HG03280 (cell line): ENCODE measurements at regions not wholly inside any gene's neighbourhood (a gene's known extent, or its start where the extent isn't known, plus 50 kb on each side); places are given as distances from the start of the nearest gene placed in this dataset.
"Not testable (repeated sequence)": the region's sequence is repeated elsewhere in the genome, so short reads cannot be mapped to it uniquely, and the experiment has no call there.

Experiments used
- ATAC-seq: cut with Tn5 transposase; IDR thresholded peaks from one replicate; pipeline ENCODE4 v1.9.1; 2021; ENCODE audit warnings: mild to moderate bottlenecking, moderate library complexity; ENCODE audit not compliant: unreplicated experiment

DNA sequence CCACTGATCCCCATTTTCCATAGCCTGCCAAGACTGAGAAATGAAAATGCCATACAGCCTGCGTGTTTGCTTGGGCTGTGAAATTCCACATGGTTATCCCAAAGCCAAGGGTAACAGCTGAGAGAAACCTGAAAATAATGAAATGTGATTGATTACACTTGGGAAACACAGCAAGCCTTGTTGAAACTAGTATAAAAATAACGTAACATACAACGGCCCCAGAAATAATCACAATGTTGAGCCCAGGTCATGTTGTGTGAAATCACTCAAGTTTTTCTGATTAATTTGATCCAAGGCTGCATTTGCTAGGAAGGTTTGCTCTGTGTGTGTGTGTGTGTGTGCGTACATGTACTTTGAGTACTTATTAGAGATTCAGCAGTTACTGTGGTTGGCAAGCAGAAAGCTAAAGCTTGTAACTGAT is 269.0 kb downstream of the OXSM start:
- no peak for ATAC-seq

DNA sequence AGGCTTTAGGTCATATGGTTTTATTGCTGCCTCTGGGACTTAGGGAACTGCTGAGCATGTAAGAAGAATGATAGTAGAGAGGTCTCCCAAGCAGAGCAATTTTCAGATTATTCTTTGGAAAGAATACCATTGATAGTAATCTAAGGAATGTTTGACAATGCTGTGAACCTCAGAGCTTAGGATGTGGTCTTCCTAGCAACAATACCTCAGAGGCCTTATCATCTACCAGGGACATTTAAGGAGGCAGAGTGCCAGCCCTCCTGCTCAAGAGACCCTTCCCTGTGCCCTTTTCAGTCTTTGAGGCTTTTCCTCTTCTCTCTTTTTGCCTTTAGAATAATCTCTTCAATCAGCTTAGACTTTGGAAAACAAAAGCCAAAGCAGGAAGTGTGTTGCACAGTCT is 272.1 kb downstream of the OXSM start:
- no peak for ATAC-seq

DNA sequence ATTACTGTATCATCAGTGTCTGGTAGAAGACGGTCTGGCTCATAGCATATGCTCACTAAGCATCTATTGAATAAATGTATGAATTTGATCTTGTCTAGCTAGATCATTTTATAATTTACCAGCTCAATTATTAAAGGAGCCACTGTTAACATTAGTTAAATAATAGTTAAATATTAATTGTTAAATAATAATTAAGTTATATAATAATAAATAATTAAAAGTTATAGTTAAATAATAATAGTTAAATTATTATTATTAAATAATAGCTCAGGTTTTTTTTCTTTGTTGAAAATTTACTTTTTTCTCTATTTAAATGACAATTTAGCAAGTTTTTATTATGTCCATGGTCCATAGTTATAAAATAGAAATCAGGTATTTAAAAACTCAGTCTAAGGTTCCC is 274.4 kb downstream of the OXSM start:
- ATAC-seq, result no peak

DNA sequence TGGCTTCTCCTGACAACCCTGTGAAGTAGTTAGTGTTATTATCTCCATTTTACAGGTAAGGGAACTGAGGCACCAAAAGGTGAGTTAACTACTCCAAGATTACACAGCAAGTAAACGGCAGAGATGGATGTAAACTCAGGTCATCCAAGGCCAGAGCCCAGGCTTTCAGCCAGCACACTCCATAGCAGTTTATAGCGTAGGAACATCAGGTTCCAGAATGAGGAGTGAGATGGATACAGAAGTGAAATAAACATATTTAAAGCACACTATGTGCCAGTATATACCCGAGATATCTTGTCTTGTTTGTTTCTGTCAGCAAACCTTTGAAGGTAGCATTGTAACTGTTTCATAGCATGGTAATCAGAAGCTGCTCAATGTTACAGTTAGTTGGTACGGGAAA is 279.0 kb downstream of the OXSM start:
- ATAC-seq, result no peak

DNA sequence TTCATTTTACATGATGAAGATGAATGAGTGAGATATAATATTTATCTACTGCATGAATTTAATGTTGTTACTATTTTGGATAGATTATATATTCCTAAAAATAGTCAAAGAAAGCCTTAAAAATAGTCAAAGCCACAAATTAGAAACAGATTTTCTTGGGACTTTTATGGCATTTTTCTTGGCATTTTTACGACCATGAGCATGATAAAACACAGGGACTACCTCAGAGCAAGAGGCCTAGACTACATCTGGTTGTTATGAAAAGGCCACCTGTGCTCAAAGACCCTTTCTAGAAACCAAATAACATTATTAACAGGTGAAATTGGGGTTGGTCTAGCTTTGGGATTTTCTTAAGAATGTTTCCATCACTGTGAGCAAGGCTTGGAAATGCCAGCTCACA is 281.0 kb downstream of the OXSM start:
- ATAC-seq, result no peak

DNA sequence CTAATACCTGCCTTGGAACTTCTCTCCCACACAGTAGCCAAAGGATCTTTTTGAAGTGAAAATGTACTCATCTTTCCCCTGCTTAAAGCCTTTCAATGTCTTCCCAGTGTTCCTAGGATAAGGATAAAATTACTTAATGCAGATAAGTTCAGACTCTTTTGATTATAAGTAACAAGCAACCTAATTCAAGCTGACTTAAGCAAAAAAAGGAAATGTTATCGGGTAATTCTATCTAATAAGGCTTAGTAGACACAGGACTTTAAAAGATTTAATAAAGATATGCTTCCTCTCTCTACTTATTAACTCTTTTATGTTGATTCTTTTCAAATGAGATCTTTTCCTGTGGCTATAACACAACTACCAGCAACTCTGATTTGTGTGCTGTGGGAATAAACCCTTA is 284.2 kb downstream of the OXSM start:
- ATAC-seq, result no peak

DNA sequence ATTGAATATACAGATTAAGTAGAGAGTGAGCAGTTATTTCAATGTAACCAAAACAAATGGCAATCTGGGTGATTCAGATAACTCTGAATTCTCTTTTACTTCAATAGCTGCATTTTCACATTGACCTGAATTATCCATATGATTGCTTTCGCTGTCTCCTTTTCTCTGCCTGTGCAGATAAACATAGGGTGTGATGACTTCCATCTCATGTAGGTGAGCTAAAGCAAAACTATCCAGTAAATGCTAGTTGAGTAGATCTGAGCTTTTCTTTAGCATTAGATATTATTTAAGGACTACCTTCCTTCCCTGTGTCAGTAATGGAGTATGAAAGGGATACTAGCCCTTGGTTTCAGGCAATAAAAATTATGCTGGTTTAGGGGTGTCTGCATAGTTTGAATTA is 288.6 kb downstream of the OXSM start:
- ATAC-seq, result no peak

DNA sequence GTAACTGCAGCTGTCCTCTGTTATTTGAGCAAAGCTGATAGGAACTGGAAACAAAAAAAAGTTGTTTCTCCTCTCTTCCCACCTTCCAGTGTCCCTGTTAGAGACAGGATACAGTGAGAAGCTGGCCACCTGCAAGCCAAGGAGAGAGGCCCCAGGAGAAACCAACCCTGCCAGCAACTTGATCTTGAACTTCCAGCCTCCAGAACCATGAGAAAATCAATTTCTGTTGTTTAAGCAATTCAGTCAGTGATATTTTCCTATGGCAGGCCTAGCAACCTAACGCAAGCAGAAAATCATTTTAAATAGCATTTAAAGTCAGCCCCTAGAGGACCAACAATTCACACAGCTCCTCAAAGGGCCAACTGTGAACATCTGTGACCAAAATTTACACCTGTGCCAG is 291.3 kb downstream of the OXSM start:
- ATAC-seq, result no peak

DNA sequence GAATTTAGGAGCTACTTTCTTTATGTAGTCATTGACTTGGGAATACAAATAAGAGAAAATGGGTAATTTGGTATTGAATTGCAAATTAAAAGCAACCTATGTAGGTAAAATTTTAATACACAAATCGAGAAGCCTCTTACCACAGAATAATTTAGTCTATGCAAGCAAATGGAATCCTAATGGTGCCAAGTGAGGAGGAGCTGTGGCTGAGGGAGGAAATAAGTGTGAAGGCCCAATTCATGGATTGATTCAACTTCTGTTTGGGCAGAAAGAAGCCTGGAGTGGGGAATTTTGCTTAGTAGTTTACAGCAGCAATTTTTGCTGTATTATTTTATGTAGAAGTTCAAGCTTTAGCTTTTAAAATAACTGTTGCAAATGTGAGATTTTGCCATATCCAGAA is 291.9 kb downstream of the OXSM start:
- ATAC-seq, result no peak

DNA sequence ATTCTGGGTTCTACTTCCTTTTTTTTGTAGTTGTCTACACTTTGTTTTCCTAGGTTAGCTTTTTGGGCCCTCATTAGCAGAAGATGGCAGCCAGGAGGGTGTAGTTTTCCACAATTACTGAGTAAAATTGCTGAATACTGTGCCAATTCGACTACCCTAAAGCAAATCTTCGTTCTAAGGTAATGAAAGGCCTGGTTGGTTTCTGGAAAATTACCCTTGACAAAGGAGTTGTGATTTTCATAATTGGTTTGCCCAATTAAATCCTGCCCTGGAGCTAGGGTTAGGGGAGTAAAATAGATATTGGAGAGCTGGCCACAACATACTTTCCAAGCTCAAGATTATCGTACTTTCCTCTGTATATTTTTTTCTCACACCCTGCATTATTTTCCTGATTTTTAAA is 293.0 kb downstream of the OXSM start:
- no peak for ATAC-seq

DNA sequence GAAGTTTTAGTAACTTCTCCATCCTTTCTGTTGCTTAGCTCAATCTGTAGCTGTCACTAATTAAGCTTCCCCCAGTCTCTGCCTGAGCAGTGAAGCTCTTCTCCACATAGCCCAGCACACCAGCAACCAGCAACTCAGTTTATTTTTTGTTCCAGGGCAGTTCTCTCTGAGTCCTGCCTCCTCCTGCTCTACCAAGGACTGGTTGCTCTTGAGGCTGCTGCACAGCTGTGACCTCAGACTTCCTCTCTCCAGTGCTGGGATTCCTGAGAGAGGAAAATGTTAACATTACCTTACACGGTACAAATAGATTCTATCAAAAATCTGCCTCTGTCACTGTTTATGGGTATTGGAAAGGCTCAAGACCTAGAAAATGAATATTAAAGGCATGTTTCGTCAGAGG is 294.7 kb downstream of the OXSM start:
- no peak for ATAC-seq

DNA sequence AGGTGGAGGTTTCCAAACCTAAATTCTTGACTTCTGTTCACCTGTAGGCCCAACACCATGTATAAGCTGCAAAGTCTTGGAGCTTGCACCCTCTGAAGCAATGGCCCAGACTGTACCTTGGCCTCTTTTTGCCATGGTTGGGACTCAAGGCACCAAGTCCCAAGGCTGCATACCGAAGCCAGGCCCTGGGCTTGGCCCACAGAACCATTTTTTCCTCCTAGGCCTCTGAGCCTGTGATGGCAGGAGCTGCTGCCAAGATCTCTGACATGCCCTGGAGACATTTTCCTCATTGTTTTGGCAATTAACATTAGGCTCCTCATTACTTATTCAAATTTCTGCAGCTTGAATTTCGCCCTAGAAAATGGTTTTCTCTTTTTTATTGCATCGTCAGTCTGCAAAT is 297.9 kb downstream of the OXSM start:
- no peak for ATAC-seq

DNA sequence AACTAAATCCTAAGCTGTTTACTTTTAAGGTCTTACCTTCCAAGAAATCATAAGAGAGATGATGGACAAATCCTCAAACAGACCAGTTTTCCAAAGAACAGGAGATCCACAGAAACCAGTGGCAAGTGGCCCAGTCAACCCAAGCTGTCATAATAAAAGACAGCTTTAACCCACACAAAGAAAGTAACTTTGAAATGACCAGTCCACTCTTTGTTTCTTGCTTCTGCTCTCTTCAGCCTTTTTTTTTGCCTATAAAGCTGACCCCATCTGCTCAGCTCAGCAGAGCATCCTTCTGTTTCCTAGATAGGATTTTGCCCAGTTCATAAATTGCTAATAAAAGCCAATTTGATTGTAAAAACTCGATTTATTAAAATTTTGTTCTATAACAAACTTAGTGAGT is 299.4 kb downstream of the OXSM start:
- no peak for ATAC-seq

DNA sequence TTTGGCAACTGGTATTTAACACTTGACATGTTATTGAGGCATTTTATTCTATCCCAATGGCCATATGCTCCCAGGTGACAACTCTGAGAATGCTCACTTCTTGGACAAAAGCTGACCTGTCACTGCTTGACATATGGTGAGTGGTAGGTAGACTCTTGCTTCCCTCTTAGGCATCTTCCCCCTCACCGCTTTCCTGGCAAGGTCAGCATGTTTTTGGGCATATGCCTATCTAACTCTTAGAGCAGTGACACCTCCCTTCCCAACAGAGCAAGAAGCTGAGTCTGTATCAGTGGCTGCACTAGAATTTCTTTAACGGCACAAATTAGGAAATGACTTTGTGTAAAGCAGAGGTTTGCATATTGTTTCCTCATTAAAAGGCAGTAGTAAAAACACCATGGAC is 300.7 kb downstream of the OXSM start:
- ATAC-seq, result no peak

DNA sequence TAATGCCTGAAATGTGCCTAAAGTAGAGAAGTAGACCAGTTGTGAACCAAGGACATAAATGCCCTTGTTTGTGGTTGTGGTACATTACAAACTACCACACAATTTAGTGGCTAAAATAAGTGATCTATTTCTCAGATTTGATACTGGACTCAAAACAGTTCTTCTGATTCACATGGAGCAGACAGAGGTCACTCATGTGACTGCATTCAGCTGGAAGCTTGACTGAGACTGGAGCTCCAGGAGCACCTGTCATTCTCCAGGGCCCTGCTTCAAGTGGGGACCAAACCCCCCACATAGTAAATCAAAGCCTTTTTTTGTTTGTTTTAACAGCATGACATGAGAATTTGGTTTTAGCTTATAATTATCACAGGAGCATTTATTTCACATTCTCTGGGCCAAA is 301.2 kb downstream of the OXSM start:
- ATAC-seq, result no peak

DNA sequence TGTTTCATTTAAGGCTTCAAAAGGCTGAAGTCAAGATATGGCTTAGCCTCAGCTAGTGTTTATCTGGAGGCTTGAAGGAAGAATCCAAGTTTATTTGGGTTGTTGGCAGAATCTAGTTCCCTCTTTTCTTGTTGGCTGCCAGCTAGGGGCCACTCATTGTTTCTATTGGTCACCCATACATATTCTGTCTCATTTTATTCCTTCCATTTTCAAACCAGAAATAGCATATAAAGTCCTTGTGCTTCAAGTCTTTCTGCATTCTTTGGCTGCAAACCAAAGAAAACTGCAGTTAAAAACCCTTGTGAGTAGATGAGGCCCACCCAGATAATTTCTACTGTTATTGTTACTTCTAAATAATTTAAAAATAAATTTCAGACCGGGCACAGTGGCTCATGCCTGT is 301.7 kb downstream of the OXSM start:
- ATAC-seq, result no peak

DNA sequence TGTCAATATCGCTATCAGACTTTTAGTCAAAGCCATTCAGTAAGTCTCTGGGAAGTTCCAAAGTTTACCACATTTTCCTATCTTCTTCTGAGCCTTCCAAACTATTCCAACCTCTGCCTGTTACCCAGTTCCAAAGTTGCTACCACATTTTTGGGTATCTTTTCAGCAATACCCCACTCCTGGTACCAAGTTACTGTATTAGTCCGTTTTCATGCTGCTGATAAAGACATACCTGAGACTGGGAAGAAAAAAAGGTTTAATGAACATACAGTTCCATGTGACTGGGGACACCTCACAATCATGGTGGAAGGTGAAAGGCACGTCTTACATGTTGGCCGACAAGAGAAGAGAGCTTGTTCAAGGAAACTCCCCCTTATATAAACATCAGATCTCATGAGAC is 307.2 kb downstream of the OXSM start:
- ATAC-seq, result not testable (repeated sequence)

DNA sequence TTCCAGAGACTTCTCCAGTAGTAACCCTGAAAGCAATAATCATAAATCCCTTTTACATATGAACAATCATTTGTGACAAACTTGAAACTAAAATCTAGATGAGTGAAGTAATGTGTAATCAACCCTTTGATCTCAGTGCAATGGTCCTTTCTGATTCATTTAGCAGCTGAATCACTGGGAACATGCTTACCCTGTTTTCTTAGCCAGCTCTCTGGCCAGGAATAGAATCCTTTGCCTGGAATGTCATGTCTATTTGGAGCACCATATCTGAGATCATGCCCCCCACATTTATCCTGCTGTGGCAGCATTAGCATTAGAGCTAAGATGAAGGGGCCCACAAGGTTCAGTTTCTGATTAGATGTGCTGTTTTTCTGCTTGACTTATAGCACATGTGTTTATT is 309.8 kb downstream of the OXSM start:
- no peak for ATAC-seq

DNA sequence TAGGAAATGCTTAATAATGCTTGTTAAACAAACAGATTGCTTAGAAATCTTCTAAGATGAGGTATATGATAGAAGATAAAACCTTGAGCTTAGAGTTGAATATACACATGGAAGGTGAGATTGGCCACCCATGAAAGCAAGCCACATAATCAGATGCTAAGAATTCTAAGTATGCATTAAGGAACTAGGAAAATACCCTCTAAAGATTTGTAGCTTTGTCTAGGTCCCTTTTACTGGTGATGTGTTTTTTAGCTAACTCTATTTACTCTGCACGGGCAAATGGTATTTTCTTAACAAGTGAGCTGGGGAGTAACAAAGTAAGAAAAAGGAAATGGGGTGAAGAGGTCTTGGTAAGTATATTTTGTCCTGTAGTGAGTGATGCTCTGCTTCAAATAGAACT is 310.3 kb downstream of the OXSM start:
- no peak for ATAC-seq

DNA sequence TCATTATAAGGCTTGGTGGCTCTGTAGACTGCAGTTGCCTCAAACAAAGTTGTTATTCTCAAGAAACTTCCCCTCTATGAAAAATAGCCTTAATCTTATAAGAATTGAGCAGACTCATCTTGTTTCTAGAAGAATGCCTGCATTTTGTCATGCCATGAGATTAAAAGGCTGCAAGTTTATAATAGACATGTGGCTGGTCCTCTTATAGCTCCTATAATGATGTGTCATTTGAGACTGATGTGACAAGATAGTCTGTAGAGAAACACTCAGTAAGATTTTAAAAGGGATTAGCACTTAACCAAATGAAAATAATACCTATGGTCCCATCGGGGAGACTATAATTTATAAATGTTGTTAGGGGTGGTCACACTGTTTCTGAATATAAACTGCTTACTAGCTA is 312.5 kb downstream of the OXSM start:
- ATAC-seq, result no peak

DNA sequence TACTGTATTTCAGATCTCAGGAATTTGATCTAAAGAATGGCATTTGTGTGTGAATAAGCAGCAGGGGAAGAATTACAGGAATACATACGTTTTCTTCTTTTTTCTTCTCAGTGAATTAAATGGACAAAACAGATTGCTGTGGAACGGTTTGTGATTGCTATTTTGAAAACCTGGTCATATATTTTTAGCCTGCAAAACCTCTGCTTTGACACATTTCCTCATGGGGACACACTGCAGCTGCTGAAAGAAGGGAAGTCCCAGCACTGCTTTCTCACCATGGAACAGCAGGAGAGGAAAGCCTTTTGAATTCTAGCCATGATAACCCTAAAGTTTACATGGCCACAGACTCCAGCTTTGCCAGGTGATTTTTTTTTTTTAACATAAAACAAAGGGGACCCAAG is 315.0 kb downstream of the OXSM start:
- ATAC-seq, result no peak

DNA sequence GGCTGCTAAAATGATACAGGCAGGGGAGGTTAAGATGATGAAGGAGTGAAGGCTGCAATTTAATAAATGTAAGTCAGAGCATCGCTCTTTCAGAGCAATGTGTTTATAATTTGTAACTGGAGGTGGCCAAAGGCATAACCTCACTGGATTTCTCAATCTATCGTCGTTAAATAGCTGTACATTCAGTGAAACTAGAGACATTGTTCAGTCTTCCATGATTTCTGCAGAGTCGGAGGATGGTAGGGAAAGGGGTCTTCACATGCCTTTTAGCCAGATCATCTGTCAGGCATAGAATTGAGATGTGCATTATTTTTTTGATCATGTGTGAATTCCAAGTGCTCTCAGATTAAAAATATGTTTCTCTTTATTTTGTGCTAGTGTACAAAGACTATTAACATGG is 315.4 kb downstream of the OXSM start:
- ATAC-seq, result no peak

DNA sequence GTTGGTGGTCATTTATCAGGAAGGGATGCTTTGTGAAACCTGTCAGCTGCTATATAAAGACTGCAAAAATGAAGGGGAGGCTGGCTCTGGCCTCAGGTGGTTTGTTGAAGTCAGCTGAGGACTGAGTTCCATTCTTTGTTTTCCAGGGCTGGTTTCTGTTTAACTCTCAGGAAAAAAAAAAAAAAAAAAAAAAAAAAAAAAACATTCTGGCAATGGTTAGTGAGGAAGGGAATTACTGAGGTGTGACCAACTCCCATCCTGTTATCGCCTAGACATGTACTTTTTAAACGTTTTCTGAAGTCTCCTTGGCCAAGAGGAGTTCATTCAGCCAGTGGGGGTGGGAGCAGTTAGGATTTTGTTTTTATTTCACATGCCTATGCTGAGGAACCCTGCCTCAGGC is 316.3 kb downstream of the OXSM start:
- ATAC-seq, result no peak

DNA sequence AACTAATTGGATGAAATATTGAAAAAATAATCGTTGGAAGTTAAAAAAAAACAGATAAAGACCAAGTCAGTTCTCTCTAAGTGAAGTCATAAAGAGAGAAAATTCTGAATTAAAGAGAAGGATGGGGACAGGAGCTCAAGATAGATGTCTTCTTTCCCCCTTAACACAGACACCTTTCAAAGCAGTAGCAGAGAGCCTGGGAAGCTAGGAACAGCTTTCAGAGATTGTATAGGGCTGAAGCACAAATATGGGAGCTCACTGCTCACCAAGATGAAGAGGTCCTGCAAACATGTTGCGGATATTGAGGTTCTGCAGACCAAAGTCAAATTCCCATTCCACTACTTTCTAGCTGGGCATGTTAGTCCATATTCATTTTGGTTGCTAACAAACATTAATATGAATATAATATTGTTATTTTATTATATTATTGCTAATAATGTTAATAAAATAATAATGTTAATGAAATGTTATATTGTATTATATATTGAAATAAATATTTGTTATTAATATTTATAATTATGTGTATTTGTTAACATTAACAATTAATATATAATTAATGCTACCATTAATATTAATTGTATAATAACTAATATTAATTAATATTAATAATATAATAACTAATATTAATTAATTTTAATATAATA is 319.1 kb downstream of the OXSM start:
- no peak for ATAC-seq
